HEK293T (cell line): ENCODE measurements at regions not wholly inside any gene's neighbourhood (a gene's known extent, or its start where the extent isn't known, plus 50 kb on each side); places are given as distances from the start of the nearest gene placed in this dataset.

ENCODE experiments used
- BHLHE40 ChIP-seq: fragments of 450-650 bp; IDR thresholded peaks from 2 replicates; pipeline ENCODE4 v1.6.1; 2016; ENCODE audit warnings: mild to moderate bottlenecking, moderate library complexity, borderline replicate concordance
- ELF4 ChIP-seq: fragments of 450-650 bp; IDR thresholded peaks from 2 replicates; pipeline ENCODE4 v1.6.1; 2017; ENCODE audit warnings: antibody characterized with exemption
- FOXK2 ChIP-seq: fragments of 450-650 bp; IDR thresholded peaks from 2 replicates; pipeline ENCODE4 v1.6.1; 2016; ENCODE audit warnings: mild to moderate bottlenecking
- FOXM1 ChIP-seq: fragments of 450-650 bp; IDR thresholded peaks from 2 replicates; pipeline ENCODE4 v1.6.1; 2017; ENCODE audit warnings: mild to moderate bottlenecking, borderline replicate concordance
- HDGF ChIP-seq: fragments of 450-650 bp; IDR thresholded peaks from 2 replicates; pipeline ENCODE4 v1.6.1; 2017; ENCODE audit warnings: antibody characterized with exemption, borderline replicate concordance
- LEF1 ChIP-seq: fragments of 450-650 bp; IDR thresholded peaks from 2 replicates; pipeline ENCODE4 v1.6.1; 2017; ENCODE audit warnings: mild to moderate bottlenecking, borderline replicate concordance
- NFRKB ChIP-seq: fragments of 450-650 bp; IDR thresholded peaks from 2 replicates; pipeline ENCODE4 v1.6.1; 2016; ENCODE audit warnings: mild to moderate bottlenecking, moderate library complexity
- SP1 ChIP-seq: fragments of 450-650 bp; IDR thresholded peaks from 2 replicates; pipeline ENCODE4 v1.6.1; 2017
- SUZ12 ChIP-seq: fragments of 450-650 bp; IDR thresholded peaks from 2 replicates; pipeline ENCODE4 v1.6.1; 2016; ENCODE audit warnings: mild to moderate bottlenecking
- TARDBP ChIP-seq: fragments of 450-650 bp; IDR thresholded peaks from 2 replicates; pipeline ENCODE4 v1.6.1; 2016

- TF ChIP-seq FOXM1, result no peak
- no peak for TF ChIP-seq SUZ12
- TF ChIP-seq FOXK2, result no peak
- no peak for TF ChIP-seq ELF4
- no peak for TF ChIP-seq TARDBP
- TF ChIP-seq LEF1, result no peak
- no peak for TF ChIP-seq BHLHE40
- no peak for TF ChIP-seq HDGF
- TF ChIP-seq NFRKB, result no peak
- TF ChIP-seq SP1, result no peak
Observed at GRCh38 chr2:226638576-226638975, 161.0 kb downstream of the IRS1 start.
